ENCODE measurements at regions not wholly inside any gene's neighbourhood (a gene's known extent, or its start where the extent isn't known, plus 50 kb on each side); places are given as distances from the start of the nearest gene placed in this dataset.

GRCh38 chr18:29007986-29008654 is 831.2 kb upstream of the CDH2 start:
- TF ChIP-seq POLR2AphosphoS5 (IDR thresholded peaks at IDR 0.05), result no peak
- TF ChIP-seq, protein P1, sequence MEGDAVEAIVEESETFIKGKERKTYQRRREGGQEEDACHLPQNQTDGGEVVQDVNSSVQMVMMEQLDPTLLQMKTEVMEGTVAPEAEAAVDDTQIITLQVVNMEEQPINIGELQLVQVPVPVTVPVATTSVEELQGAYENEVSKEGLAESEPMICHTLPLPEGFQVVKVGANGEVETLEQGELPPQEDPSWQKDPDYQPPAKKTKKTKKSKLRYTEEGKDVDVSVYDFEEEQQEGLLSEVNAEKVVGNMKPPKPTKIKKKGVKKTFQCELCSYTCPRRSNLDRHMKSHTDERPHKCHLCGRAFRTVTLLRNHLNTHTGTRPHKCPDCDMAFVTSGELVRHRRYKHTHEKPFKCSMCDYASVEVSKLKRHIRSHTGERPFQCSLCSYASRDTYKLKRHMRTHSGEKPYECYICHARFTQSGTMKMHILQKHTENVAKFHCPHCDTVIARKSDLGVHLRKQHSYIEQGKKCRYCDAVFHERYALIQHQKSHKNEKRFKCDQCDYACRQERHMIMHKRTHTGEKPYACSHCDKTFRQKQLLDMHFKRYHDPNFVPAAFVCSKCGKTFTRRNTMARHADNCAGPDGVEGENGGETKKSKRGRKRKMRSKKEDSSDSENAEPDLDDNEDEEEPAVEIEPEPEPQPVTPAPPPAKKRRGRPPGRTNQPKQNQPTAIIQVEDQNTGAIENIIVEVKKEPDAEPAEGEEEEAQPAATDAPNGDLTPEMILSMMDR (IDR thresholded peaks at IDR 0.05), result no peak
- TF ChIP-seq EP300 (IDR thresholded peaks at IDR 0.05), result no peak
- TF ChIP-seq POLR2A (IDR thresholded peaks at IDR 0.05), result no peak
